ENCODE measurements at regions not wholly inside any gene's neighbourhood (a gene's known extent, or its start where the extent isn't known, plus 50 kb on each side); places are given as distances from the start of the nearest gene placed in this dataset.

- no peak for TF ChIP-seq CTCF (IDR thresholded peaks at IDR 0.05; ENCODE audit: low read depth, low read length, poor library complexity, severe bottlenecking)
- no peak for TF ChIP-seq EZH2phosphoT487 (IDR thresholded peaks at IDR 0.05; ENCODE audit: borderline replicate concordance, low read length)
Observed at GRCh38 chr6:19028201-19028600, 641.1 kb downstream of the RNF144B start.
